ENCODE measurements at regions not wholly inside any gene's neighbourhood (a gene's known extent, or its start where the extent isn't known, plus 50 kb on each side); places are given as distances from the start of the nearest gene placed in this dataset.

DNA sequence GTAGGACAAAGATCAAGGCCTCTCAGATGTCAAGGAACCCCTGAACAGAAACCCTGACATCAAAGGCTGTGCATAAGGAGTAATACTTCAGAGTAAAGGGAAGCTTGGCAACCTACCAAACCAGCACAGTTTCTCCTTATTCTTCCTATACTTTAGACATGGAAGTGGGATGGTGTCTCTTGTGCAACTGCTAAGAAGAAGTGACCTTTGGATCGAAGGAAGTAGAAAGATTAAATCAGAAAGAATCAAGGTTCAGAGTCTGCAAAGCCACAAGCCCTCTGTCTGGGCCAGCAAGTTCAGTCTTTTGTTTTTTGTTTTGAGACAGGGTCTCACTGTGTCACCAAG, 66.2 kb upstream of the SLC39A10 start:
- no TSS peak for BruUV-seq (replicated peaks)
- no peak overlapping the region for H3K27ac Mint-ChIP-seq (ENCODE audit: unreplicated experiment)

DNA sequence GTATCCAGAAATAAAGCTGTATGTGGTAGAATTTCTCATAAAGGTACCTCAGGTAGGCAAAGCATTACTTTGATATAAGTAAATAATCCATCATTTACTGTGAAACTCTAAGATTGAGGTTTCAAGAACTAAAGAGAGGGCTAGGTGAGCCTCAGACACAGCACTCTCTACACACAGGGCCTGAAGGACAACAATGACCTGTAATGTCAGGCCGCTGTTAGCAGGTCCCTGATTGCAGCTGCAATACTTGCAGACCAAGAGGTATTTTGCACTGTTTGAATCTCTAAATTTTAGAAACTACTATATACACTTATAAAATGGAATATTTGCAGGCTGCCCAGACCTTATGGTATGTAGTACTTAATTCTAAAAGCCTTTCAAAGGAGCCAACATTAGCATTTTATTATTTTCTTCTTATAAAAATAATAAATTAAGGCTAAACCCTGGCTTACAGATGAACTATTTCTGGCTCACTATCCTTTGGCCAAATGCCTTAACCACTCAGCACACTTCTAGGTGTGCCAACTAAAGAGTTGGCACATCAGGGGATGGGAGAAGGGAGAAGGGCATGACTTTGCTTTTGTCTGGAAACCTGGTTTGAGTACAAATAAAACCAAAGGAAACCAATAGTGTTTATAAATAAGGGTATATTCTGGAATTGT, 66.7 kb upstream of the SLC39A10 start:
- TF ChIP-seq, protein P1, sequence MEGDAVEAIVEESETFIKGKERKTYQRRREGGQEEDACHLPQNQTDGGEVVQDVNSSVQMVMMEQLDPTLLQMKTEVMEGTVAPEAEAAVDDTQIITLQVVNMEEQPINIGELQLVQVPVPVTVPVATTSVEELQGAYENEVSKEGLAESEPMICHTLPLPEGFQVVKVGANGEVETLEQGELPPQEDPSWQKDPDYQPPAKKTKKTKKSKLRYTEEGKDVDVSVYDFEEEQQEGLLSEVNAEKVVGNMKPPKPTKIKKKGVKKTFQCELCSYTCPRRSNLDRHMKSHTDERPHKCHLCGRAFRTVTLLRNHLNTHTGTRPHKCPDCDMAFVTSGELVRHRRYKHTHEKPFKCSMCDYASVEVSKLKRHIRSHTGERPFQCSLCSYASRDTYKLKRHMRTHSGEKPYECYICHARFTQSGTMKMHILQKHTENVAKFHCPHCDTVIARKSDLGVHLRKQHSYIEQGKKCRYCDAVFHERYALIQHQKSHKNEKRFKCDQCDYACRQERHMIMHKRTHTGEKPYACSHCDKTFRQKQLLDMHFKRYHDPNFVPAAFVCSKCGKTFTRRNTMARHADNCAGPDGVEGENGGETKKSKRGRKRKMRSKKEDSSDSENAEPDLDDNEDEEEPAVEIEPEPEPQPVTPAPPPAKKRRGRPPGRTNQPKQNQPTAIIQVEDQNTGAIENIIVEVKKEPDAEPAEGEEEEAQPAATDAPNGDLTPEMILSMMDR (IDR thresholded peaks at IDR 0.05; ENCODE audit: insufficient read depth in 1 of 2, low read depth in 1 of 2, low read length in 1 of 2, severe bottlenecking in 1 of 2, unreplicated experiment in 1 of 2) = no peak
- Histone ChIP-seq H3K4me3 (ENCODE audit: low read depth, low read length) (no peak overlapping the region), H3K9me3 (no peaks in the 10 kb centered on the region; the same call in 1 of the 2 replicates), H3K4me1 (peaks cover 14% of the 10 kb centered on the region), H3K36me3 (ENCODE audit: control insufficient read depth, insufficient read depth, low read length) (no peaks in the 10 kb centered on the region), H3K27me3 (replicated peaks; ENCODE audit: control insufficient read depth, insufficient read depth, low read length) (no peaks in the 10 kb centered on the region)
- H3K27ac Mint-ChIP-seq (ENCODE audit: unreplicated experiment) = no peak overlapping the region
- no peaks in the 10 kb centered on the region for H3K27me3 Mint-ChIP-seq (ENCODE audit: insufficient read depth, unreplicated experiment)
- no peak for DNase-seq
- H3K36me3 Mint-ChIP-seq (ENCODE audit: insufficient read depth, unreplicated experiment) = no peaks in the 10 kb centered on the region
- H3K4me1 Mint-ChIP-seq (ENCODE audit: low read depth, unreplicated experiment) = no peaks in the 10 kb centered on the region
- ChIA-PET POLR2A (no interaction called here), CTCF (no interaction called here)
- H3K9me3 Mint-ChIP-seq (ENCODE audit: unreplicated experiment) = peaks cover 4% of the 10 kb centered on the region
- no TSS peak for BruUV-seq (replicated peaks)
- no peak overlapping the region for H3K4me3 Mint-ChIP-seq (ENCODE audit: unreplicated experiment)
- intact Hi-C loops (cut with micrococcal nuclease; ENCODE audit: unreplicated experiment) = no loop called here

More for the DNA sequence above, 66.2 kb upstream of the SLC39A10 start:
- intact Hi-C loops (cut with micrococcal nuclease; ENCODE audit: unreplicated experiment) = no loop called here
- H3K4me1 Mint-ChIP-seq (ENCODE audit: low read depth, unreplicated experiment) = no peaks in the 10 kb centered on the region
- H3K4me3 Mint-ChIP-seq (ENCODE audit: unreplicated experiment) = no peak overlapping the region
- CTCF ChIA-PET = no interaction called here
- no peaks in the 10 kb centered on the region; the same call in 1 of the 2 replicates for H3K9me3 ChIP-seq
- H3K27me3 Mint-ChIP-seq (ENCODE audit: insufficient read depth, unreplicated experiment) = no peaks in the 10 kb centered on the region
- H3K4me3 ChIP-seq (ENCODE audit: low read depth, low read length) = no peak overlapping the region
- peaks cover 9% of the 10 kb centered on the region for H3K9me3 Mint-ChIP-seq (ENCODE audit: unreplicated experiment)
- H3K27me3 ChIP-seq (replicated peaks; ENCODE audit: control insufficient read depth, insufficient read depth, low read length) = no peaks in the 10 kb centered on the region
- TF ChIP-seq, protein P1 (IDR thresholded peaks at IDR 0.05; ENCODE audit: insufficient read depth in 1 of 2, low read depth in 1 of 2, low read length in 1 of 2, severe bottlenecking in 1 of 2, unreplicated experiment in 1 of 2) = no peak
- H3K4me1 ChIP-seq = peaks cover 14% of the 10 kb centered on the region
- DNase-seq = no peak
- no peaks in the 10 kb centered on the region for H3K36me3 Mint-ChIP-seq (ENCODE audit: insufficient read depth, unreplicated experiment)
- POLR2A ChIA-PET = no interaction called here
- no peaks in the 10 kb centered on the region for H3K36me3 ChIP-seq (ENCODE audit: control insufficient read depth, insufficient read depth, low read length)

DNA sequence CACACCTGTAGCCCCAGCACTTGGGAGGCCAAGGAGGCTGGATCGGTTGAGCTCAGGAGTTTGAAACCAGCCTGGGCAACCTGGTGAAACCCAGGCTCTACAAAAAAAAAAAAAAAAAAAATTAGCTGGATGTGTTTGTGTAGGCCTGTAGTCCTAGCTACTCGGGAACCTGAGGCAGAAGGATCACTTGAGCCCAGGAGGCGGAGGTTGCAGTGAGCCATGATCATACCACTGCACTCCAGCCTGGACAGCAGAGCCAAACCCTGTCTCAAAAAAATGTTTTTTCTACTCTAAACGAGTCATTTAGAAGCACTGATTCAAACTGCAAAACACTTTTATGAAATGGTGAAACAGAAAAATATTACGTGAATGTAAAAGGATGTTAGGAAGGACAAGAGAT, 69.1 kb upstream of the SLC39A10 start:
- TF ChIP-seq, protein P1 (IDR thresholded peaks at IDR 0.05; ENCODE audit: insufficient read depth in 1 of 2, low read depth in 1 of 2, low read length in 1 of 2, severe bottlenecking in 1 of 2, unreplicated experiment in 1 of 2) = no peak
- Mint-ChIP-seq H3K36me3 (ENCODE audit: insufficient read depth, unreplicated experiment) (no peaks in the 10 kb centered on the region), H3K27ac (ENCODE audit: unreplicated experiment) (no peak overlapping the region), H3K4me3 (ENCODE audit: unreplicated experiment) (no peak overlapping the region), H3K9me3 (ENCODE audit: unreplicated experiment) (no peaks in the 10 kb centered on the region), H3K4me1 (ENCODE audit: low read depth, unreplicated experiment) (no peaks in the 10 kb centered on the region), H3K27me3 (ENCODE audit: insufficient read depth, unreplicated experiment) (no peaks in the 10 kb centered on the region)
- POLR2A ChIA-PET = no interaction called here
- no peaks in the 10 kb centered on the region for H3K36me3 ChIP-seq (ENCODE audit: control insufficient read depth, insufficient read depth, low read length)
- CTCF ChIA-PET = interaction anchor here (0.7 kb wide), 2 partner anchors 26 to 69 kb away, joined by 3 read pairs; partner anchors contain the start of gene SLC39A10
- DNase-seq = no peak
- H3K4me1 ChIP-seq = peaks cover 10% of the 10 kb centered on the region
- no peaks in the 10 kb centered on the region for H3K27me3 ChIP-seq (replicated peaks; ENCODE audit: control insufficient read depth, insufficient read depth, low read length)
- no peak overlapping the region for H3K4me3 ChIP-seq (ENCODE audit: low read depth, low read length)
- intact Hi-C loops (cut with micrococcal nuclease; ENCODE audit: unreplicated experiment) = no loop called here
- no TSS peak for BruUV-seq (replicated peaks)
- H3K9me3 ChIP-seq = no peaks in the 10 kb centered on the region; the same call in 1 of the 2 replicates
